NT2/D1 (cell line): ENCODE measurements at regions not wholly inside any gene's neighbourhood (a gene's known extent, or its start where the extent isn't known, plus 50 kb on each side); places are given as distances from the start of the nearest gene placed in this dataset.

ENCODE experiments used
- DNase-seq: peaks from one replicate; pipeline ENCODE4 v3.0.0-alpha.2; 2011; ENCODE audit warnings: low read depth, low spot score
- H3K27me3 ChIP-seq: 2 replicates; pipeline ENCODE4 v1.6.0; 2011; ENCODE audit warnings: mild to moderate bottlenecking; ENCODE audit not compliant: insufficient read length, insufficient read depth
- H3K36me3 ChIP-seq: 2 replicates; pipeline ENCODE4 v1.6.1; 2011; ENCODE audit warnings: mild to moderate bottlenecking, low read length, mixed read lengths; ENCODE audit not compliant: insufficient read depth, insufficient read length
- H3K4me1 ChIP-seq: 2 replicates; pipeline ENCODE4 v1.5.1; 2011; ENCODE audit not compliant: insufficient read depth, insufficient read length
- H3K4me3 ChIP-seq: 2 replicates; pipeline ENCODE4 v1.5.1; 2011; ENCODE audit warnings: low read depth; ENCODE audit not compliant: insufficient read length
- H3K9ac ChIP-seq: 2 replicates; pipeline ENCODE4 v1.6.0; 2011; ENCODE audit warnings: low read depth; ENCODE audit not compliant: insufficient read length
- H3K9me3 ChIP-seq: 2 replicates; pipeline ENCODE4 v1.5.1; 2011; ENCODE audit warnings: mild to moderate bottlenecking, low read length; ENCODE audit not compliant: insufficient read depth
- SUZ12 ChIP-seq: IDR thresholded peaks from 2 replicates; pipeline ENCODE4 v1.6.1; 2011; ENCODE audit not compliant: insufficient read length, insufficient read depth; ENCODE audit errors: extremely low read depth
- YY1 ChIP-seq: IDR thresholded peaks from 2 replicates; pipeline ENCODE4 v1.6.1; 2011; ENCODE audit not compliant: insufficient read length, insufficient read depth
- ZNF274 ChIP-seq: IDR thresholded peaks from 2 replicates; pipeline ENCODE4 v1.6.1; 2011; ENCODE audit warnings: mild to moderate bottlenecking, low read depth, low read length

DNA sequence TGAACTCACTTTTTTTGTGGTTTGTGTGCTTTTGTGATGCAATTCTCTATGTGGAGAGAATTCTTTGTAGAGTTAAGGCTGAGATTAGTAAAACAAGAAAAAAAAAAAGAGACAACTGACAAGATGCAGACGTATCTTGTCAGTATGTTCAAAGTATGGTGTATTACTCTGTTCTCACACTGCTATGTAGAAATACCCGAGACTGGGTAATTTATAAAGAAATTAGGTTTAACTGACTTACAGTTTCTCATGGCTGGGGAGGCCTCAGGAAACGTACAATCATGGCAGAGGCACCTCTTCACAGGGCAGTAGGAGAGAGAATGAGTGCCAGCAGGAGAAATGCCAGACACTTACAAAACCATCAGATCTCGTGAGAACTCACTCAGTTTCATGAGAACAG is 475.2 kb upstream of the CDH18 start:
- H3K4me1 ChIP-seq = no peaks in the 10 kb centered on the region
- no peaks in the 10 kb centered on the region for H3K36me3 ChIP-seq
- no peak for TF ChIP-seq SUZ12
- no peak for TF ChIP-seq ZNF274
- TF ChIP-seq YY1 = no peak
- H3K9me3 ChIP-seq = no peaks in the 10 kb centered on the region
- DNase-seq = no peak
- no peak overlapping the region for H3K9ac ChIP-seq
- H3K27me3 ChIP-seq = no peaks in the 10 kb centered on the region
- no peak overlapping the region for H3K4me3 ChIP-seq

DNA sequence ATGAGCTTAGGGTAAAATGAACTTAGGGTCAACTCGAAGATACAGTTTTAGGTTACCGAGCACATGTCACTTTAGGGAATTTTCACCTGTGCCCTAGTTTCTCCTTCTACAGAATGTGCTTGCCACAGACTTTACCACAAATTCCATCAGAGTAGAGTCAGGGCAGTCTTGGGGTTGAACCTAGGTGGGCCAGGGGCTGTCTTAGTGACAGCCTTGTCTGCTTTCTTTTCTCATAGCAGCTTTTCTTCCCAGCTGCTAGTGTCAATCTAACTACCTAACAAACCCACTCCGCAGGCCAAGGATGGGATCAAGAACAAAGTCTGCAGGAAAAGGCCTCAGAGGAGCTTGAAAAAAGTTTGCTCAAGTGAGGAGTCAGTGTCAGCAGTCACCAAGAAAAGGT is 458.1 kb upstream of the CDH18 start:
- no peak overlapping the region for H3K9ac ChIP-seq

GRCh38 chr5:20445326-20445860 is 457.4 kb upstream of the CDH18 start:
- DNase-seq = no peak
- Histone ChIP-seq H3K27me3 (no peaks in the 10 kb centered on the region), H3K4me3 (no peak overlapping the region), H3K9me3 (no peaks in the 10 kb centered on the region), H3K9ac (no peak overlapping the region), H3K36me3 (no peaks in the 10 kb centered on the region), H3K4me1 (no peaks in the 10 kb centered on the region)
- no peak for TF ChIP-seq YY1
- no peak for TF ChIP-seq SUZ12
- TF ChIP-seq ZNF274 = no peak

More for the DNA sequence above, 458.1 kb upstream of the CDH18 start:
- H3K4me3 ChIP-seq = no peak overlapping the region
- no peak for DNase-seq
- no peak for TF ChIP-seq YY1
- TF ChIP-seq ZNF274 = no peak
- no peak for TF ChIP-seq SUZ12
- no peaks in the 10 kb centered on the region for H3K4me1 ChIP-seq
- H3K36me3 ChIP-seq = no peaks in the 10 kb centered on the region
- H3K9me3 ChIP-seq = no peaks in the 10 kb centered on the region
- no peaks in the 10 kb centered on the region for H3K27me3 ChIP-seq

- no peak for TF ChIP-seq SUZ12
- TF ChIP-seq ZNF274 = no peak
Observed at GRCh38 chr5:20434786-20435185, 446.8 kb upstream of the CDH18 start.

GRCh38 chr5:20420991-20421595 is 433.1 kb upstream of the CDH18 start:
- TF ChIP-seq ZNF274 (no peak), SUZ12 (no peak), YY1 (no peak)
- no peak for DNase-seq
- H3K27me3 ChIP-seq = no peaks in the 10 kb centered on the region
- H3K9me3 ChIP-seq = no peaks in the 10 kb centered on the region
- H3K4me3 ChIP-seq = no peak overlapping the region
- no peaks in the 10 kb centered on the region for H3K36me3 ChIP-seq
- H3K9ac ChIP-seq = no peak overlapping the region
- H3K4me1 ChIP-seq = no peaks in the 10 kb centered on the region

More at GRCh38 chr5:20434786-20435185, 446.8 kb upstream of the CDH18 start:
- no peak for DNase-seq
- H3K4me1 ChIP-seq = no peaks in the 10 kb centered on the region
- no peaks in the 10 kb centered on the region for H3K9me3 ChIP-seq
- no peaks in the 10 kb centered on the region for H3K27me3 ChIP-seq
- no peak overlapping the region for H3K9ac ChIP-seq
- no peaks in the 10 kb centered on the region for H3K36me3 ChIP-seq
- H3K4me3 ChIP-seq = no peak overlapping the region
